SHP77 (cell line): ENCODE measurements at regions not wholly inside any gene's neighbourhood (a gene's known extent, or its start where the extent isn't known, plus 50 kb on each side); places are given as distances from the start of the nearest gene placed in this dataset.
"Not testable (repeated sequence)": the region's sequence is repeated elsewhere in the genome, so short reads cannot be mapped to it uniquely, and the experiment has no call there.

Experiments used
- DNase-seq, 2 experiments: peaks; one replicate each; lab custom pipeline; 2025; lab: John Stamatoyannopoulos, UW

DNA sequence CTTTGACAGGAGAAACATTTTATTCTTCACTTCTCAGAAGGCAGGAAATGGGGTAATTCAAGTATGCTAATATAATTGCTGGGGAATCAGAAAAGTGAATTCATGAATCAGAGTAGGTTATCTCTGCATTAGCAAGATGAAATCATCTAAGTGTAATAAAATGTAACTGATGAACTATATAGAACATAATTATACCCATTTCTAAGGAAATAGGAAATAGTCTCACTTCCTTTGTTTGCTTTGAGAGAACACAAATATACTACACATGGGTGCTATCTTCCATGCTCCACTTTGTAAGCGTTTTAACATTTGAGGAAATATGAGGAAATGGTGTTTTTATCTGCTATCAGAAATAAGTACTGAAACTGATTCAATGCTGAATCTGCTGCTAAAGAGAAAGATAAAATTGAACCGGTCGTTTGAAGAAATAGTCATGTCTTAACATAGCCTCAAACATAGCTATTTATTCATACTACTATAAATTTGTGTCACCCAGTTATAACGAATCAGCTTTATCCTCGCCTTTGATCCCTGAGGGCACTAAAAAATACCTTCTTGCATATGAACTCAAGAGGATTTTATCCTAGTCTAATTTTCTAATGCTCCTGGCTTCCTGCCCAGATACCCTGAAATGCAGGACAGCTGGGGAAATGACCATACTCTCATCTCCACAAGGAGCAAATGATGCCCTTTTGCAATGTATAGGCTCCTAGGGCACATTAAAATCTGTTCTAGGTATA, 696.0 kb downstream of the C12orf50 start:
- peak; percentile 10 to 14 for DNase-seq

DNA sequence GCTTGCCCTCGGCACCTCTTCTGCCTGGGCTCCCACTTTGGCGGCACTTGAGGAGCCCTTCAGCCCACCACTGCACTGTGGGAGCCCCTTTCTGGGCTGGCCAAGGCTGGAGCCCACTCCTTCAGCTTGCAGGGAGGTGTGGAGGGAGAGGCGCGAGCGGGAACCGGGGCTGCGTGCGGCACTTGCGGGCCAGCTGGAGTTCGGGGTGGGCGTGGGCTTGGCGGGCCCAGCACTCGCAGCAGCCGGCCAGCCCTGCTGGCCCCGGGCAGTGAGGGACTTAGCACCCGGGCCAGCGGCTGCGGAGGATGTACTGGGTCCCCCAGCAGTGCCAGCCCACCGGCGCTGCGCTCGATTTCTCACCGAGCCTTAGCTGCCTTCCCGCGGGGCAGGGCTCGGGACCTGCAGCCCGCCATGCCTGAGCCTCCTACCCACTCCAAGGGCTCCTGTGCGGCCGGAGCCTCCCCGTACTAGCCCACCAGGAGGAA, 699.1 kb downstream of the C12orf50 start:
- not testable (repeated sequence) for DNase-seq

DNA sequence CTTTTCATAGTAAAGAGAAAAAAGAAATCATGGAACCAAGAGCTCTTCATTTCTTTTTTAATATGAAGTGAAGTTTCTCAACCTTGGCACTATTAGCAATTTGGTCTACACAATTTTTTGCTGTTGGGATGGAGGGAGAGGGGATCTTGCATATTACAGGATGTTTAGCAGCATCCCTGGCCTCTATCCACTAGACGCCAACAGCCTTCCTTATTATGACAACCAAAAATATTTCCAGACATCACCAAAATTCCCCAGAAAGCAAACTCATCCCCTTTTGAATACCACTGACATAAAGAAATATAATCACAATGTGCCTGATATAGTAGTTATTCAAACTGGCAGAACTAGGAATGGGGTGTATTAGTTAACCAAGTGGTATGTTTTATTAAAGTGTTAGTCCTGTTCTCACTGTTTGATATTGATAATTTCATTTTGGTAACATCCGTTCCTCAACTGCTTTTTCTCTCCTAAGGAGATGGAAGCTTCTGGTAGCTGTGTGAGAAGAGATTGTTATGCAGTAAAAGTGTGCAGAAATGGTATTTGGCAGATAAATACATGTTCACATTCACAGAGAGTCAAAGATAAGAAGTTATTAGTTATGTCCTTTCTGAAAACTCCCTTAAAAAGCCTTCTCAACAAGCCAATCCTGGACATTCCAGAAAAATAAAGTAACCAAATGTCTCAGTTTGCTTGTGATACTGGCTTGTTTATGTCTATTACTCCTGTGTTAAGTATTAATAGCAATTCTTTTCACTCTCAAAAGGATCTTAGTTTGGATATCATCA, 699.9 kb downstream of the C12orf50 start:
- no peak for DNase-seq

DNA sequence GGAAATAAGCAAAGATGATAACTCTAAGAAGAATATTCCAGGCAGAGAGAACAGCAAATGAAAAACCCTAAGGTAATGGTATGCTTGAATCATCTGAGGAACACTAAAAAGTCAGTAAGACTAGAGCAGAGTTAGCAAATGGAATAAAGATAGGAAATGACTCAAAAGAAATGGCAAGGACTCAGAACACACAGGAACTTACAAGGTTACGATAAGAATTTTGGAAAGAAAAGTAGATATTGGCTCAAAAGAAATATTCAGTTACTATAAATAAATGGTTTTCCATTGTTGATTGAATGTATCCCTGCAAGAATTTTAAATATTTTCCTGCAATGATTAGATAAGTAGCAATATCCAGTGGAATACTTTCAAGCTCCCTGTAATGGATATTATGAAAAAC, 705.8 kb downstream of the C12orf50 start:
- DNase-seq, result no peak

DNA sequence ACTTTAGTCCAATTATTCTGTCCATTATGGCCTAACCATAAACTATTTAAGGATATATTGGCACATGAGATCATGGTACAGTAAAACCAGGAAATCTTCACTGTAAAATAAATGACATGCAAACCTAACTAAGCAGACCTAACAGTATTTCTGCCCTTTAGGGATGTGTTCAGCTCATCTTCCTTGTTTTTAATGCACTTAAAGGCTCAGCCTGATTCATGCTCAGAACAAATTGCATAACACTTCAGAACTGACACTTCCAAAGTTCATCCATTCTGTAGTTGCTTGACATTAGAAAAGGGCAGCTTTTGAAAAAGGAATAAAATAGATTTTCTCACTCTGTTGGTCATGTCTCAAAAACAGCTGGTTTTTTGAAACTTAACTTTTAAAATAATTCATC, 708.5 kb downstream of the C12orf50 start:
- no peak for DNase-seq

DNA sequence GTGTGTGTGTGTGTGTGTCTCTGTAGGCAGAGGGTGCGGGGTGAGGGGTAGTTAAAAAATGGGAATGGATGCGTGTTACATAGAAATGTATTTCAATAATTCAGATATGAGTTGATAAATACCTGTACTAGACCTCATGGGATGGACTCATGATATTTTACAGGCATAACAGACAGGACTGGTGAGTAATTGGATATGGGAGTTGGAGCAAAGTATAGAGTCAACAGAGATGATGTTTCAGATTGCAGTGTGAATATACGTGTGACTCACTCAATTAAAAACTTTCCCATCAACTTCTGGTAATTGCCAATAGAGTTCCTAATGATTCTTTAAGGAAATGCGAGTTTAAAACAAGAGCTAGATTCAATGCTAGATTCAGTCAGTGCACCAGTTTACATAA, 711.9 kb downstream of the C12orf50 start:
- no peak for DNase-seq

DNA sequence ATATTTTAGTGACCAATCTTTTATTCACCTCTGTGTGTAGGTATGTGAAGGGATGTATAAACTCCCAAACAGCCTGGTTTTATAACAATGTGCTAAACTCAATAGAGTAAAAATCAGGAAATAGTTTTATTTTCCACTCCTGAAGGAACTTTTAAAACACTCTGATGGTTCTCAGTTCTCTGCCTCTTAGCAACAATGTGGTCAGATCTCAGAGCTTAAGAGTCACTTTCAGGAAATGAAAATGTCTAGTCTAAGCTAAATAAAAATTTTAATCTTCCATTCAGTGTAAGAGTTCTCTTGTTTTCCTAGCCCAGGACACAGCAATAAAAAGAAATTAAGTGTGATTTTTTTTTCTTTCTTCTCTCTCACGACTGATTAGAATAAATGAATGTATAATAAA, 718.0 kb downstream of the C12orf50 start:
- no peak for DNase-seq

DNA sequence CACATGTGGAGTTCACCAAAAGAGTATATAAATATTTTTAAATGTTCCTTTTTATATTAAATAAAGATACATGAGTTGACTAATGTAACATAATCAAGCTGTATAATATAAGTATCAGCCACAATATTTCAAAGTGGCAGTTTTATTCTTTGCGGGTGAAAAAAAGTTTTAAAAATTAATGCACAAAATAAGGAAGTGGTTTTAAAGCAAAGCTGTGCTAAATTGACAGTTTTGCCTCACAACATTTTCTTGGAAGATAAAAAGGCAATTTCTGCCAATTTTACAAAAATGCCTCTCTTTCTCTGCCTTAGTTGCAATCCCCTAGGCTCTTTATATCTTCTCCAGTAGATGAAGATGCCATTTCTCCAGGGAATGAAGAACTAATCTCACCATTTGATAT, 719.1 kb downstream of the C12orf50 start:
- DNase-seq, result no peak

DNA sequence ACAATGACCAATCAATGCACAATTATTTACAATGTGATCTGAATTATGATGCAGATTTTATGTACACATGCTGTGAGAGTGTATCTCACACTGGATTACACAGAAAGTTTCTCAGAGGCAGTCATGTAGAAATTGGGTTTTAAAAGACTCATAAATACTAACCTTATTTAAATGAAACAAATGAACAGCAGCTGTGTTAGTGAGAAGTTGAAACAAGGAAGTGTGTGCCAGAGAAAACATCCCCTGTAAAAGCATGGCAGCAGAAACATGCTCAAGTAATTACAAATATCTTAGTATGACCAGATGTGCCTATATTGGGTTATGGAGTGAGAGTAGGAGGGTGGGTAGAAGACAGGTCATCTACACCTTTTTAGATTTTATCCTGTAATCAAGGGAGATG, 723.7 kb downstream of the C12orf50 start:
- no peak for DNase-seq

DNA sequence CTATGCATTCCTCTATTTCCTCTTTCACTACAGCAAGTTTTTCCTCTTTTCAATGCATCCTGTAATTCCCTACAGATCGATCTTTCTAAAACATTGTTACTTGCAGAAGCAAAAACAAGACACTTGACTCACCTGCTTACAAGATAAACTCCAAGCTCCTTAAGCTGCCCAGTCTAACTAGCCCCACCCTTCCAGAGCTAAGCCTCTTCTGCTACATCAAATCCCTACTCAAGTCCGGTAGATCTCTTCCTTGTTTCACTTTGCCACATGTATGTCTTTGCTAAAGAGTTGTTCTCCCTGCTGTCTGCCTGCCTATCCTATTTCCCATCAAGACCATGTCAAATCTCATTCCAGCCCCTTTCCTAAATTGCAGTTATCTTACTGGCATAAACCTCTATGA, 724.8 kb downstream of the C12orf50 start:
- DNase-seq, result no peak

DNA sequence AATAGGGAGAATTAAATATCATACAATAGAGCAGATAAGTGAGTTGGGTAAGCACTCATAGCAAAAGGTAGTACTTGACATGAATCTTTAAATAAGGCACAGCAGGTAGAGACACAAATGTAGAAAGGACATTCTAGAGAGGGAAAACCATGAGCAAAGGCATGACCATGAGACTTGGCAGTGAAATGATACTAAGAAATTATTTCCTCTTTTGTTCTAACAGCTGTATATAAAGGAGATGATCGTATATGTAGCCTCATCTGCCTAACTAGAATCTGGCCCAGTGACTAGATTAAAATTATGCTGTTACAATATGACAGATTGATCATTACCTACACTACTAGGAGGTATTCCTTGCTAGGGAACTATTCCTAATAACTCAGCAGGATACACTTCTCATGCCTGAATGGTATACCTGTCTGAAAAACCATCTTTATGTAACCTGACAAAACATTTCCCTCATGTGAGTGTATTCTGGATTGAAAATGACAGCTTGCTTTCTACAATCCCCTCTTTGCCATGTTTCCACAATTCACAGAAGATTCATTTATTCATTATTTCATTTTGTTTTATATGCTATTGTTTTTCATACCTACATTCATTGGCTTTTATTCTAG, 725.7 kb downstream of the C12orf50 start:
- no peak for DNase-seq

DNA sequence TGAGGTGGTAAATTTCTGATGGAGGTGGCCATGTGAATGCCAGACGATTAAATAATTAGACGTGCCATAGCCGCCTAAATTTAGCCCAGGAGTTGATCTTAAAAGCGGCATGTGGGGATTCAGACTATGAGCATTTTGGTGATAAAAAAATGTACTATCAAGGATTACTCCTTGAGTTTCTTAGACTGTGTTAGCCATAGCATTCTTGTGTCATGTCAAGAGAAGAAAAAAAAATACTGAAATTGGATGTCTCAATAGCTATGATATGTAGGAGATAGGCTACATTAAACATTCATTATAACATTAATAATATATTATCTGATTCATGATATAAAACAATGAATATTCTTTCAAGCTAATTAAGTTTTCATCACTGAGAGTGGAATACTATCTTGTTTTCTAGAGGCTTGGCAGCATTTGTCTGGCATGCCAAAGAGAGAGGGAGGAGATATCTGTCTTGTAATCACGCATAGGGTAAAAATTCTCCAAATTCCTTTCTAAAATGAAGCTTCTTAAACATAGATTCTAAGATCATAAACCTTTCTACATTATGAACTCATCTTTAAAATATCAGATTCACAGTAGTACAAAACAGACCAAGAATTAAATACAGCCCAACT, 727.0 kb downstream of the C12orf50 start:
- DNase-seq, result no peak

DNA sequence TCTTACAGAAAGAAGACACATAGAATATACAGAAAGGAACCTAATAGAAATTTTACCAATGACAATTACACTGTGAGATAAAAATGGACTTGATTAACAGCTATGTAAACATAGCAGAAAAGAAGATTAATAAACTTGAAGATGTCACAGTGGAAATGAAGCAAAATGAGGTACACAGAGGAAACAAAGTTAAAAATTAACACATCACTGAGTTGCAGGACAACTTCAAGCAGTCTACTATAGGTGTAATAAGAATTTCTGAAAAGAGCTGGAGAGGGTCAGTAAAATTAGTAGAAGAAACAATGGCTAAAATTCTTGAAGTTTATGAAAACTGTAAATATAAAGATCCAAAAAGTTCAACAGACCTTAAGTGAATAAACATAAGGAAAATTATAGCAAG, 738.7 kb downstream of the C12orf50 start:
- DNase-seq, result no peak

DNA sequence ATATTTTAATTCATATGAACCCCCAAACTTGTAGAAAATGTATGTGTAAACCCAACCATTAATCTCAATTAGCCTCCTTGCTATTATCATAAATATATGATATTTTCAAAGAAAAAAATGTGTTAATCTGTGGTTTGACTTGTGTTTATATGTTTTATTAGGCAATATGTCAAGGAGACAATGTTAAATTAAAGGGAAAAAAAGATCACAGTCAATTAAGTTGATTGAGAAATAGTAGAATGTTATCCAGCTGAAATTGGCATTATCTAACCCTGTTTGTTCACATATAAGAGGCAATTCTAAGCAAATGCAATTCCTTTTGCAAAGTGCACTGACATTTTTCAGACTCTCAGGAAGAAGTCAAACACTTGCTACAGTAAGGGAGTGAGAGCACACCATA, 745.3 kb downstream of the C12orf50 start:
- no peak for DNase-seq

DNA sequence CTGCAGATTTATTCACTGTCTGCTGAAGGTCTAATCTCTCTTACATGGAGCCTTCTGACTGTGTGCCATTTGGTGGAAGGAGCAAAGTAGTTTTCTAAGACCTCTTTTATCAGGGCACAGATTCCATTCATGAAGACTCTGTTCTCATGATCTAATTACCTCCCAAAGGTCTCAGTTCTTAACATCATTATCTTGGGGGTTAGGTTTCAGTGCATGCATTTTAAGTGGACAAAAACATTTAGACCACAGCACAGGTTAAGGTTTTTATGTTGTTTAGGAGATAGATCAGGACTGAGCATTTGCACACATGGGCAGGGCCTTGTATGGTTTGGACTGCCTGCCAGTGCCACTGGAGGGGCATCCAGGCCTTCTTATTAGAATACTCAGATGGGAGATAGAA, 746.1 kb downstream of the C12orf50 start:
- DNase-seq, result no peak

DNA sequence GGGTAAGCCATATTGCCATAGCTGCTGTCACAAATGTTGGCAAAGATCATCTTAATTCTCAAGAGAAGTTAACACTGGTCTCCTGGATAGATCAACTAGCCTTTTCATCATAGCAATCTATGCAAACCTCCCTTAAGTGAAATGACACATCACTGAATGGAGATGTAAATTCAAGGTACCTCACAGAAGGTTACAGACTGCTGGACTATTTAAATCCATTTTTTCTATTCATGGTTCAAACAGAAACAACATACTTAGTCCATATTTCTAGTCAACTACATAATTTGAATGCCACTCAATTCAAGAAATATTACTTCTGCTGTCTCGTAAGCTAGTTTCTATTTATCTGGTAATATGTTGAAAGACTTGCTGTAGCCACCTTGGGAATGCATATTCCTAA, 748.3 kb downstream of the C12orf50 start:
- DNase-seq, result no peak

DNA sequence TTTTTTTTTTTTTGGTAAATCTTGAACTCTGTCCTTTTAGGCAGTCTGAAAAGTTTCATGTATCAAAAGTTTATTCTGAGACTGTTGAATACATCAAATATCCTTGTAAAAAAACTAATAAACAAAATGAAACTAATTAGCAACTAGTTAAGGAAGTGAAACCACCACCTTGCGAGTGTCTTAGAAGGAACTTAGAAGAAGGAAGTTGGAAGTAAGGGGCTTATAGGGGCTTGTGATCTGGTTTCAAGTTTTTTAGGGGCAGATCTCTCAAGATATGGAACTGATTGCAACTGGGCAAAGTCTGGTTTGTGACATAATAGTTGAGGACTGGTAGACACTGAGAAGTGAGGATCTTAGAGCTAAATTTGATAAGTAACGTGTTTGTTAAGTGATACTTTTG, 748.8 kb downstream of the C12orf50 start:
- DNase-seq, result no peak

DNA sequence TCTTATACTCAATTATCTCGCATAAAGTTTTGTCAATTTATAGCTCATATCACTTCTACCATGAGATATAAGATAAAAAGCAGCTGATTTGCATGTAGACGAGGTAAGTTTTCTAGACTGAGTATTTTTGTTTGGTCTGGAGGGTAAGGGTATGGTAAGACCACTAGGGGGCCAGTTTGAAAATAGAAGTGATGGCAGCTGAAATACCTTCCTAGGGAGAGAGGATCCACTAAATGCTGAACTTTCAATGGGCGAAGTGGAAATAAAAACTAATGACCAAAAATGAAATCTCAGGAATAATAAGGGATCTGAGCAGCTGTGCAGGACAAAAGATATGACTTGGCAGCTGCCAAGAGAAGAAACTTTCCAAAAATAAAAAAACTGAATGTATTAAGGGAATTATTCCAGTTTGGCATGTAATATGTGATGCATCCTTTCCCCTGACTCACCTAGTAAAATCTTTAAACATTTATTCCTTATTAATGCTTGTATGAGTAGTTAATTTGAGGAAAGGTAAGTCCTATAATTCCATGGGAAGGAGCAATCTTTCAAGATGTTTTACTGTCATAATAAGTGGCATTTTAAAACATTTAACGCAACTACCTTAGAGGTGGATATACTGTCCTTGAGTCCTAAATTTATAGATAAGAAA, 754.5 kb downstream of the C12orf50 start:
- DNase-seq, result no peak

DNA sequence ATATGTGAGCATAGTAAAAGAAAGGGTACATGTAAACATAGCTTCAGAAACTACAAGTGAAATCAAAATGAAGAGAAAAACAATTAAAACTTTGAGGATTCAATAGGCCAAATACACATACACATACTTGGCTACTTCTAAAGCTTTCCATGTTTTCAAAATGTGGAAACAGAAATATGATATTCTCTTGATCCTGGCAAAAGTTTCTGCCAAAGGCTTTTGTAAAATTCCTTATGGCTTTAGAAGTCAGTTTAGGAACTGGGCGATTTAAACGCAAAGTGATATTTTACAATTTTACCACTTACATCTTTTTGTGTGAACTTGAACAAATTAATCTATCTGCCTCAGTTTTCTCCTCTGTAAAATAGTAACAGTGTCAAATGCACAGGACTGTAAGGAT, 756.4 kb downstream of the C12orf50 start:
- DNase-seq, result no peak

DNA sequence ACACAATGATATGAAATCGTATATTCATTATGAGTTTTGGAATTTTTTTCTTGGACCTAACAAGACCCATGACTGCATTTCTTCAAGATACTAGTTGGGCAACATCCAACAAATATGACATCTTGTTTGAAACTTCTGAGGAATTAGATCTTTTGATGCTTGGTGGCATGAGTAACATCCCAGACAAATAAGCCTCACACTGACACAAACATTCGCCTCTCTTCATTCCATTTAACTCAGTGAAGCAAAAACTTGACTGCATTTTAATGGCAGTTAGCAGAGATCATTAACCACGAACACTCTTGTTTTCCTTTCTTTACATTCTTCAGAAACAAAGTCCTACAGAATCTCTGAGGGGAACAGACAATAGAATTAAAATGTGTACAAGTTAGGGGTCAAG, 758.3 kb downstream of the C12orf50 start:
- DNase-seq, result no peak

DNA sequence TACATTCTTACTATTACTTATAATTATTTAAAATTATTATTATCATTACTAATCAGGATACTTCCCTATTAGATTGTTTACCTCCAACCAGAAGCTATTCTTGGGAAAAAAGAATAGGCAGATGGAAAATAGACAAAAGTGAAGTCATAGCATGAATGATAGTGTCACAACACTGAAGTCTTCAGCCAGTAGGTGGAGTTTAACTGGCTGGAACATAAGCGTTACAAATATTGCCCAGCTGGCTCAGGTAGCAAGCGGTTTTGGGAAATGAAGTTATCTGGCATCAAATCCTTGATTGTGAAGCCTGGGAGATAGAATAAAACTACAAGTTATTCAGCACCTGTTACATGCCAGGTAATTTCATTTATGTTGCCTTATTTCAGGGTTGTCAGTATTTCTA, 762.9 kb downstream of the C12orf50 start:
- no peak for DNase-seq

DNA sequence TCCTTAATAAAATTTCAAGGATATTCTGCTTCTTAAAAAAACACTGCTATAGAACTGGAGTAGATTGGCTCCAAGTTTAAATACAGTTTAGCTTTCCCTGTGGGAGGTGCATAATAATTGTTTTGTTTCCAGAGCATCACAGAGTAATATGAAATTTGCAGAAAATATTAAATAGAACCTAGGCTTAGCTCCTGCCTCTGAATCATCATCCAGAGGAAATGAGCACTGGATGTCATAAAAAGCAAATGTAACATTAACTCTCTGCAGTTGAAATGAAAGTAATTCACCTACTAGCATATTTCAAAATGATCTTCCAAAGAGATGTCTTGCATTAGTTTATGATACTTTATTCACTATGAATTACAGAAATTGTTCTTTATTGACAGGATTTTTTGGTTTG, 769.8 kb downstream of the C12orf50 start:
- no peak for DNase-seq
